Breast epithelium (tissue), 4 donors: ENCODE measurements at regions not wholly inside any gene's neighbourhood (a gene's known extent, or its start where the extent isn't known, plus 50 kb on each side); places are given as distances from the start of the nearest gene placed in this dataset.

Experiments
- DNase-seq, 2 donors: peaks; one replicate each; pipeline ENCODE4 v3.0.0-alpha.2; 2019; ENCODE audit warnings: low spot score in 2 of 2
- H3K27ac ChIP-seq, 2 donors: fragments of 200-600 bp; sonication (generic) in 1 of 2; one replicate each; pipeline ENCODE4 v1.5.1; 2016 to 2019; ENCODE audit warnings: mild to moderate bottlenecking in 1 of 2
- H3K27me3 ChIP-seq, 2 donors: fragments of 200-600 bp; sonication (generic) in 1 of 2; one replicate each; pipeline versions ENCODE4 v1.5.1 to v1.6.0; 2017 to 2019; ENCODE audit warnings: control low read depth in 1 of 2, mild to moderate bottlenecking in 1 of 2
- H3K36me3 ChIP-seq: fragments of 200-600 bp; one replicate; pipeline ENCODE4 v1.5.1; 2019
- H3K4me1 ChIP-seq, 2 donors: fragments of 200-600 bp; sonication (generic); one replicate each; pipeline ENCODE4 v1.5.1; 2016 to 2019; ENCODE audit warnings: control low read depth in 1 of 2
- H3K4me3 ChIP-seq, 3 donors: fragments of 200-600 bp; sonication (generic); 1 replicate in 2 of 3; 2 replicates in 1 of 3; pipeline ENCODE4 v1.5.1; 2016 to 2019; ENCODE audit warnings: mild to moderate bottlenecking in 3 of 3, moderate library complexity in 2 of 3
- H3K9me3 ChIP-seq, 2 donors: fragments of 200-600 bp; sonication (generic) in 1 of 2; one replicate each; pipeline ENCODE4 v1.5.1; 2016 to 2019; ENCODE audit warnings: control low read depth in 1 of 2
- CTCF ChIP-seq, 3 donors: fragments of 450-650 bp; IDR thresholded peaks; one replicate each; pipeline ENCODE4 v1.5.1; 2016 to 2017; ENCODE audit warnings: antibody characterized with exemption in 3 of 3, mild to moderate bottlenecking in 3 of 3, moderate library complexity in 3 of 3
- POLR2A ChIP-seq: fragments of 450-650 bp; IDR thresholded peaks from one replicate; pipeline ENCODE4 v1.6.1; 2016; ENCODE audit warnings: antibody characterized with exemption, mild to moderate bottlenecking, moderate library complexity
- POLR2AphosphoS5 ChIP-seq, 3 donors: sonication (generic); formaldehyde crosslinking; IDR thresholded peaks; one replicate each; pipeline ENCODE4 v1.6.1; 2017; ENCODE audit warnings: antibody characterized with exemption in 3 of 3
- intact Hi-C: fragments of 100-400 bp; cut with DNase I; formaldehyde crosslinking; loops from one replicate; pipeline ENCODE4 v1.15.1; 2023; ENCODE audit warnings: low total_unique reads

- DNase-seq = no peak
- Histone ChIP-seq H3K36me3 (no peaks in the 10 kb centered on the region), H3K27me3 (no peaks in the 10 kb centered on the region), H3K9me3 (no peaks in the 10 kb centered on the region), H3K27ac (no peak overlapping the region), H3K4me3 (no peak overlapping the region), H3K4me1 (no peaks in the 10 kb centered on the region)
- TF ChIP-seq POLR2AphosphoS5 (IDR thresholded peaks at IDR 0.05) (no peak), POLR2A (no peak), CTCF (IDR thresholded peaks at IDR 0.05) (no peak)
- intact Hi-C loops = no loop called here
These were observed 221.3 kb upstream of the SLCO3A1 start for GRCh38 chr15:91632176-91632575.

DNA sequence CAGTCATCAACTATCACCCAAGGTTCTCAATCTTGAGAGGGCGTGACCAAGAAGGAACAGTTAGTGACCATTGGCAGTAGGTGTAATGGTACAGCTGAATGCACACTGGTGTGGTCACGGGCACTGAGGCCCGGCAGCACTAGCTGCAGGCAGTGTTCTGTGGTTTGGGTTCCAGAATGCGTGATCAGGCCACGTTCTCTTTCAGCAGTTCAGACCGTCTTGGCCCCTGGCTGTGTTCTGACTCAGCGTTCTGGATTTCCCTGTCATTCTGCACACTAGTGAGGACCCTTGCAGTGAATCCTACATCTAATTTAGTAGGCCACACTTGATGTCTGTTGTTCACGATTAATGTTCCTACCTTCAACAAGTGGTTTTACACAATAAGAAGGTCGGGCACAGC lies 220.5 kb upstream of the SLCO3A1 start:
- Histone ChIP-seq H3K27me3 (no peaks in the 10 kb centered on the region), H3K27ac (no peak overlapping the region), H3K4me1 (no peaks in the 10 kb centered on the region), H3K9me3 (no peaks in the 10 kb centered on the region), H3K36me3 (no peaks in the 10 kb centered on the region), H3K4me3 (no peak overlapping the region)
- no peak for DNase-seq
- TF ChIP-seq POLR2AphosphoS5 (IDR thresholded peaks at IDR 0.05) (no peak), CTCF (IDR thresholded peaks at IDR 0.05) (no peak), POLR2A (no peak)
- intact Hi-C loops = no loop called here

GRCh38 chr15:91634179-91634578 lies 219.3 kb upstream of the SLCO3A1 start:
- H3K4me3 ChIP-seq = no peak overlapping the region
- TF ChIP-seq CTCF (IDR thresholded peaks at IDR 0.05) (no peak), POLR2A (no peak), POLR2AphosphoS5 (IDR thresholded peaks at IDR 0.05) (no peak)
- no peaks in the 10 kb centered on the region for H3K27me3 ChIP-seq
- no peak overlapping the region for H3K27ac ChIP-seq
- H3K4me1 ChIP-seq = no peaks in the 10 kb centered on the region
- H3K9me3 ChIP-seq = no peaks in the 10 kb centered on the region
- DNase-seq = no peak
- intact Hi-C loops = no loop called here
- H3K36me3 ChIP-seq = no peaks in the 10 kb centered on the region

DNA sequence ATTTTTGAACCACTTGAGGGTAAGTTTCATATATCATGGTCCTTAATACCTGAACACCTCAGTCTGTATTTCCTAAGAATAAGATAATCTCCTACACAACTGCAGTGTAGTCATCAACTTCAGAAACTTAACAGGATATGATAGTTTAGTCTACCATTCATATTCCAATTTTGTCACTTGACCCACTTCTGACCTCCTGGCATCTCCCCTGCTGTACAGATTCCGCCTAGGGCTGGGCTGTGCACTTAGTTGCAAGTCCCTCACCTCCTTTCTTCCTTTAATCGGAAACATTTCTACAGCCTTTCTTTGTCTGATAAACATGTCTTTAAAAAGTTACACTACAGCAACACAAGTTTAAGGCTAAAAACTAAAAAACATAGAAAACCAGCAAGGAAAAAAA lies 218.4 kb upstream of the SLCO3A1 start:
- DNase-seq = no peak
- H3K27ac ChIP-seq = no peak overlapping the region
- H3K9me3 ChIP-seq = peaks cover 4% of the 10 kb centered on the region in 2 donors
- TF ChIP-seq POLR2AphosphoS5 (IDR thresholded peaks at IDR 0.05) (no peak), CTCF (IDR thresholded peaks at IDR 0.05) (no peak), POLR2A (no peak)
- H3K4me1 ChIP-seq = no peaks in the 10 kb centered on the region
- H3K27me3 ChIP-seq = no peaks in the 10 kb centered on the region
- intact Hi-C loops = no loop called here
- no peaks in the 10 kb centered on the region for H3K36me3 ChIP-seq
- no peak overlapping the region for H3K4me3 ChIP-seq

GRCh38 chr15:91635641-91636040 lies 217.9 kb upstream of the SLCO3A1 start:
- H3K9me3 ChIP-seq = peaks cover 7 to 9% of the 10 kb centered on the region in 2 donors
- TF ChIP-seq POLR2A = no peak
- TF ChIP-seq CTCF (IDR thresholded peaks at IDR 0.05) = no peak
- no peak for TF ChIP-seq POLR2AphosphoS5 (IDR thresholded peaks at IDR 0.05)
- H3K27ac ChIP-seq = no peak overlapping the region
- no peaks in the 10 kb centered on the region for H3K4me1 ChIP-seq
- H3K27me3 ChIP-seq = no peaks in the 10 kb centered on the region
- H3K4me3 ChIP-seq = no peak overlapping the region
- no peak for DNase-seq
- H3K36me3 ChIP-seq = no peaks in the 10 kb centered on the region
- intact Hi-C loops = no loop called here
